H1 (cell line): ENCODE measurements at regions not wholly inside any gene's neighbourhood (a gene's known extent, or its start where the extent isn't known, plus 50 kb on each side); places are given as distances from the start of the nearest gene placed in this dataset.

ENCODE experiments used
- CTCF ChIA-PET: fragments of 300-600 bp; sonication (Branson Sonifier 250); formaldehyde crosslinking; loops from one replicate; lab custom pipeline; 2021; ENCODE audit not compliant: partially characterized antibody; lab: Charles Lee
- POLR2A ChIA-PET: fragments of 300-600 bp; sonication (Branson Sonifier 250); formaldehyde crosslinking; loops from one replicate; lab custom pipeline; 2021; ENCODE audit warnings: inconsistent platforms; ENCODE audit not compliant: partially characterized antibody; lab: Charles Lee
- DNase-seq, 2 experiments: peaks; one replicate each; pipeline versions ENCODE4 v3.0.0 to v3.0.0-alpha.2; 2010 to 2022; ENCODE audit warnings: low spot score in 2 of 2, low read depth in 1 of 2, mixed read lengths in 1 of 2
- FAIRE-seq: peaks from 2 replicates; lab custom pipeline; 2011; peaks lifted over from hg19 to GRCh38; lab: Jason Lieb, UNC
- H2AFZ ChIP-seq: 2 replicates; pipeline ENCODE4 v1.8.1; 2012; ENCODE audit warnings: low read length, inconsistent platforms
- H2AK5ac ChIP-seq: 2 replicates; pipeline ENCODE4 v1.6.1; 2013; ENCODE audit warnings: low read depth, low read length
- H2BK120ac ChIP-seq: replicated peaks from 2 replicates; pipeline ENCODE3; 2013; ENCODE audit warnings: low read depth, low read length, inconsistent platforms
- H2BK12ac ChIP-seq: 2 replicates; pipeline ENCODE4 v1.6.1; 2013; ENCODE audit warnings: low read depth, low read length
- H2BK15ac ChIP-seq: 2 replicates; pipeline ENCODE4 v1.6.1; 2013; ENCODE audit warnings: low read length
- H2BK20ac ChIP-seq: 2 replicates; pipeline ENCODE4 v1.6.1; 2013; ENCODE audit warnings: low read length
- H2BK5ac ChIP-seq: 2 replicates; pipeline ENCODE4 v1.6.1; 2013; ENCODE audit warnings: low read depth, low read length
- H3K14ac ChIP-seq: 2 replicates; pipeline ENCODE4 v1.6.1; 2013; ENCODE audit warnings: inconsistent platforms; ENCODE audit not compliant: insufficient read length
- H3K18ac ChIP-seq: 2 replicates; pipeline ENCODE4 v1.6.1; 2013; ENCODE audit warnings: low read length; ENCODE audit errors: extremely low read depth
- H3K23ac ChIP-seq: 2 replicates; pipeline ENCODE4 v1.6.1; 2013; ENCODE audit warnings: inconsistent platforms; ENCODE audit not compliant: insufficient read length
- H3K23me2 ChIP-seq: 2 replicates; pipeline ENCODE4 v1.6.1; 2013; ENCODE audit warnings: low read depth, low read length
- H3K27ac ChIP-seq: 2 replicates; pipeline ENCODE4 v1.6.1; 2011; ENCODE audit warnings: low read depth, low read length, inconsistent platforms
- H3K27me3 ChIP-seq, 4 experiments: replicated peaks in 1 of 4; 1 replicate in 1 of 4; 2 replicates in 3 of 4; pipeline versions ENCODE4 v1.6.1 to v1.8.1; 2011 to 2013; ENCODE audit warnings: low read length in 3 of 4, mild to moderate bottlenecking in 3 of 4, inconsistent platforms in 2 of 4, mixed read lengths in 2 of 4, moderate library complexity in 1 of 4; ENCODE audit not compliant: control insufficient read depth in 3 of 4, insufficient read depth in 3 of 4; ENCODE audit errors: extremely low read depth in 1 of 4
- H3K36me3 ChIP-seq, 4 experiments: 2 replicates each; pipeline versions ENCODE4 v1.6.1 to v1.8.1; 2011 to 2013; ENCODE audit warnings: mild to moderate bottlenecking in 4 of 4, low read length in 3 of 4, moderate library complexity in 2 of 4, control low read depth in 1 of 4, inconsistent platforms in 1 of 4; ENCODE audit not compliant: insufficient read depth in 4 of 4, control insufficient read depth in 2 of 4
- H3K4ac ChIP-seq: replicated peaks from 2 replicates; pipeline ENCODE3; 2013; ENCODE audit warnings: low read length, low read depth, mixed read lengths, inconsistent platforms; ENCODE audit not compliant: insufficient read length
- H3K4me1 ChIP-seq, 4 experiments: replicated peaks in 1 of 4; 1 replicate in 1 of 4; 2 replicates in 3 of 4; pipeline versions ENCODE4 v1.6.1 to v1.8.1; 2011 to 2013; ENCODE audit warnings: low read length in 3 of 4, inconsistent platforms in 2 of 4, mixed read lengths in 1 of 4; ENCODE audit not compliant: insufficient read depth in 4 of 4, control insufficient read depth in 3 of 4
- H3K4me2 ChIP-seq, 2 experiments: 2 replicates each; pipeline versions ENCODE4 v1.6.1 to v1.8.1; 2011 to 2013; ENCODE audit warnings: low read depth in 2 of 2, low read length in 2 of 2, control low read depth in 1 of 2, inconsistent platforms in 1 of 2, mild to moderate bottlenecking in 1 of 2; ENCODE audit not compliant: insufficient read depth in 1 of 2
- H3K4me3 ChIP-seq, 4 experiments: fragments of 200-600, 300-600 bp in 1 of 4; sonication (generic), shearing (Covaris generic), sonication (Bioruptor Twin) in 1 of 4; 2 replicates each; pipeline versions ENCODE4 v1.5.1 to v1.8.1; 2011 to 2016; ENCODE audit warnings: low read length in 4 of 4, low read depth in 3 of 4, control low read depth in 2 of 4, inconsistent platforms in 2 of 4, mild to moderate bottlenecking in 2 of 4, mixed read lengths in 1 of 4, moderate library complexity in 1 of 4; ENCODE audit not compliant: insufficient read depth in 2 of 4; ENCODE audit errors: extremely low read depth in 1 of 4
- H3K56ac ChIP-seq: replicated peaks from 2 replicates; pipeline ENCODE3; 2013; ENCODE audit warnings: low read depth, mild to moderate bottlenecking, mixed read lengths, low read length, inconsistent platforms; ENCODE audit not compliant: insufficient read length
- H3K79me1 ChIP-seq: 2 replicates; pipeline ENCODE4 v1.6.1; 2013; ENCODE audit warnings: low read depth, low read length, control low read depth
- H3K79me2 ChIP-seq, 2 experiments: 2 replicates each; pipeline versions ENCODE4 v1.6.1 to v1.8.1; 2012 to 2013; ENCODE audit warnings: low read length in 2 of 2, mild to moderate bottlenecking in 2 of 2, inconsistent platforms in 1 of 2; ENCODE audit not compliant: insufficient read depth in 2 of 2, control insufficient read depth in 1 of 2
- H3K9ac ChIP-seq, 4 experiments: replicated peaks in 1 of 4; 1 replicate in 1 of 4; 2 replicates in 3 of 4; pipeline versions ENCODE4 v1.6.1 to v1.8.1; 2011 to 2013; ENCODE audit warnings: low read depth in 3 of 4, low read length in 3 of 4, control low read depth in 2 of 4, mild to moderate bottlenecking in 2 of 4, moderate library complexity in 2 of 4, inconsistent platforms in 1 of 4; ENCODE audit errors: extremely low read depth in 1 of 4
- H3K9me3 ChIP-seq, 2 experiments: 2 replicates each; pipeline versions ENCODE4 v1.6.1 to v1.8.1; 2012 to 2013; ENCODE audit warnings: mild to moderate bottlenecking in 2 of 2, moderate library complexity in 2 of 2, control low read depth in 1 of 2, inconsistent platforms in 1 of 2, low read depth in 1 of 2, low read length in 1 of 2, mixed read lengths in 1 of 2; ENCODE audit not compliant: insufficient read depth in 2 of 2
- H4K20me1 ChIP-seq, 2 experiments: replicated peaks in 1 of 2; 2 replicates each; pipeline versions ENCODE3 to v1.8.1; 2011 to 2013; ENCODE audit warnings: inconsistent platforms in 2 of 2, low read length in 2 of 2, mild to moderate bottlenecking in 1 of 2; ENCODE audit not compliant: insufficient read depth in 2 of 2, control insufficient read depth in 1 of 2
- H4K5ac ChIP-seq: 2 replicates; pipeline ENCODE4 v1.6.1; 2013; ENCODE audit warnings: low read length, low read depth, mixed read lengths, inconsistent platforms; ENCODE audit not compliant: insufficient read length
- H4K8ac ChIP-seq: 2 replicates; pipeline ENCODE4 v1.8.0; 2013; ENCODE audit warnings: mild to moderate bottlenecking, moderate library complexity, low read length, inconsistent platforms; ENCODE audit not compliant: insufficient read depth; ENCODE audit errors: extremely low read depth
- H4K91ac ChIP-seq: replicated peaks from 2 replicates; pipeline ENCODE3; 2013; ENCODE audit warnings: low read length, mixed read lengths, inconsistent platforms; ENCODE audit not compliant: insufficient read length
- CTBP2 ChIP-seq: IDR thresholded peaks from 2 replicates; pipeline ENCODE4 v1.7.0; 2011; ENCODE audit warnings: borderline replicate concordance, mild to moderate bottlenecking, moderate library complexity, mixed read lengths, low read length; ENCODE audit not compliant: insufficient read depth, insufficient read length
- E2F6 ChIP-seq: IDR thresholded peaks from 2 replicates; pipeline ENCODE4 v1.6.1; 2012; ENCODE audit warnings: inconsistent platforms
- TAF7 ChIP-seq: optimal IDR thresholded peaks from 2 replicates; pipeline ENCODE3; 2011; ENCODE audit warnings: low read depth, mild to moderate bottlenecking, inconsistent platforms, low read length, moderate library complexity, borderline replicate concordance
- YY1 ChIP-seq: IDR thresholded peaks from 2 replicates; pipeline ENCODE4 v1.6.1; 2011; ENCODE audit warnings: low read depth, mild to moderate bottlenecking, low read length
- WGBS, 2 experiments: shearing (Covaris generic) in 1 of 2; methylation state at CpG; one replicate each; pipeline versions ENCODE4 v1.1.6 to v1.1.7; 2013 to 2015; ENCODE audit warnings: low lambda C conversion rate in 2 of 2, mixed read lengths in 2 of 2, inconsistent platforms in 1 of 2, low coverage in 1 of 2, missing lambda C conversion rate in 1 of 2; ENCODE audit not compliant: insufficient replicate concordance in 2 of 2, insufficient coverage in 1 of 2, insufficient read length in 1 of 2; ENCODE audit errors: extremely low coverage in 1 of 2, missing lambda C conversion rate in 1 of 2; 5-methylcytosine and 5-hydroxymethylcytosine counted together

- Histone ChIP-seq H2AK5ac (no peak overlapping the region), H3K79me1 (no peaks in the 10 kb centered on the region), H3K4me2 (peak overlapping the region in 1 of 2 experiments; percentile 34; a peak in 3 of 4 replicates), H3K4me3 (no peak overlapping the region), H3K27me3 (no peaks in the 10 kb centered on the region), H3K27ac (no peak overlapping the region), H2BK15ac (no peak overlapping the region), H4K91ac (no peak overlapping the region), H3K23ac (no peak overlapping the region), H2AFZ (no peak overlapping the region), H3K56ac (no peak overlapping the region), H4K20me1 (no peaks in the 10 kb centered on the region), H3K9ac (no peak overlapping the region), H3K14ac (no peak overlapping the region), H2BK12ac (no peak overlapping the region), H4K5ac (no peak overlapping the region), H3K79me2 (no peaks in the 10 kb centered on the region), H3K18ac (no peak overlapping the region), H2BK20ac (no peak overlapping the region), H2BK120ac (no peak overlapping the region), H3K23me2 (peaks cover 1% of the 10 kb centered on the region), H3K9me3 (peaks cover 4 to 9% of the 10 kb centered on the region in 2 experiments; a peak in 3 of 4 replicates), H3K4ac (no peak overlapping the region), H3K4me1 (peaks cover 0 to 3% (median 1%) of the 10 kb centered on the region in 4 experiments; a peak in 2 of 7 replicates), H3K36me3 (no peaks in the 10 kb centered on the region; a peak in 1 of 8 replicates), H4K8ac (no peak overlapping the region), H2BK5ac (no peak overlapping the region)
- no peak for TF ChIP-seq CTBP2
- no peak for TF ChIP-seq YY1
- no peak for TF ChIP-seq TAF7
- no peak for TF ChIP-seq E2F6
- FAIRE-seq (no peak), DNase-seq (peak in 1 of 2 experiments; percentile 52)
- 75% methylated on average over 19 of the region's 19 CpGs; no CpG with 5 or more reads in 1 of the 2 experiments for WGBS, 2 experiments
- ChIA-PET CTCF (interaction anchor here (0.9 to 1.5 kb wide), 4 partner anchors 14 to 86 kb away, joined by 3 to 4 read pairs (median 3); no protein-coding TSS in a partner anchor), POLR2A (no interaction called here)
Observed at GRCh38 chr11:33598426-33599069, 102.1 kb downstream of the C11orf91 start.
